ENCODE measurements at regions not wholly inside any gene's neighbourhood (a gene's known extent, or its start where the extent isn't known, plus 50 kb on each side); places are given as distances from the start of the nearest gene placed in this dataset.

DNA sequence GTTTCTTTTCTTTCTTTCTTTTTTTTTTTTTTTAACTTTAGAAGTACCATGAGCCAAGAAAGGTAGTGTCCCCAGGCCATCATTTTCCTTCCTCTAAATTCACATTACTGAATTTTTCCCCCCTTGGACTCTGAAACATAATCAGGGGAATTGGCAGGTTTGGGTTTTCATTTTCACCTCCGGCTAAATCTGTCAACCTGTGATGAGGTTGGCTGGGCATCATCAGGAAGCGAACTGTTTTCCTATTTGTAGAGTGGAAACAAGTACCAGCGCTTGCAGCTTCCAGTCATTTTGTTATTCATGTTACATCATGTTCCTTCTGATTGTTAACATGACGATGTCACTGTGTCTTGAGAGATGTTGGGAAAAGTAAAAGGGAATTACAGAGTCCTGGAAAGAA is 641.9 kb upstream of the RBFOX1 start (continued):
- TF ChIP-seq, protein P1, sequence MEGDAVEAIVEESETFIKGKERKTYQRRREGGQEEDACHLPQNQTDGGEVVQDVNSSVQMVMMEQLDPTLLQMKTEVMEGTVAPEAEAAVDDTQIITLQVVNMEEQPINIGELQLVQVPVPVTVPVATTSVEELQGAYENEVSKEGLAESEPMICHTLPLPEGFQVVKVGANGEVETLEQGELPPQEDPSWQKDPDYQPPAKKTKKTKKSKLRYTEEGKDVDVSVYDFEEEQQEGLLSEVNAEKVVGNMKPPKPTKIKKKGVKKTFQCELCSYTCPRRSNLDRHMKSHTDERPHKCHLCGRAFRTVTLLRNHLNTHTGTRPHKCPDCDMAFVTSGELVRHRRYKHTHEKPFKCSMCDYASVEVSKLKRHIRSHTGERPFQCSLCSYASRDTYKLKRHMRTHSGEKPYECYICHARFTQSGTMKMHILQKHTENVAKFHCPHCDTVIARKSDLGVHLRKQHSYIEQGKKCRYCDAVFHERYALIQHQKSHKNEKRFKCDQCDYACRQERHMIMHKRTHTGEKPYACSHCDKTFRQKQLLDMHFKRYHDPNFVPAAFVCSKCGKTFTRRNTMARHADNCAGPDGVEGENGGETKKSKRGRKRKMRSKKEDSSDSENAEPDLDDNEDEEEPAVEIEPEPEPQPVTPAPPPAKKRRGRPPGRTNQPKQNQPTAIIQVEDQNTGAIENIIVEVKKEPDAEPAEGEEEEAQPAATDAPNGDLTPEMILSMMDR (conservative IDR thresholded peaks at IDR 0.05; ENCODE audit: low read depth in 2 of 2): no peak
- TF ChIP-seq ZNF331 (CRISPR knock-in tag; IDR thresholded peaks at IDR 0.05; ENCODE audit: low read depth) (no peak), NANOG (IDR thresholded peaks at IDR 0.05; ENCODE audit: borderline replicate concordance) (no peak), ZNF114 (CRISPR knock-in tag; IDR thresholded peaks at IDR 0.05) (no peak)

DNA sequence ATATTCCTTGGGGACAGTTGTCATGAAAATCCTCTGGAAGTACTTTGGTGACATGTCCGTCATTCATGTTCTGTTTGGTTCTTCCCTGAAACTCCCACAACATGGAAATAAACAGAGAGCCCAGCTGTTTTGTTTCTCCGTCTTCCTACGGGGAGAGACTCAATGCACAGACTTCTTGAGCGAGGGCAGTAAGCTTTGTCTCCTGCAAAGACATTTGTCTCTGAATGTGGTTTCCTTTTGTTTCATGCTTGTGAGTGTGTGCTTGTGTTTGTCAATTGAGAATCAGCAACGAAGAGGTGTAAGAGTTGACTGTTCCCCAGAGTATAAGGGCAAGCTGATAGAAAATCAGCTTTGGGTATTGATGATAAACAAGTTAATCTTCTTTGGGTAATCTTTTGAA is 643.0 kb upstream of the RBFOX1 start:
- no peak overlapping the region for H3K27ac Mint-ChIP-seq
- Histone ChIP-seq H3K79me2 (replicated peaks; ENCODE audit: insufficient read depth) (no peaks in the 10 kb centered on the region), H3F3A (replicated peaks; ENCODE audit: low read depth) (no peaks in the 10 kb centered on the region), H3K4me1 (ENCODE audit: insufficient read depth) (no peaks in the 10 kb centered on the region), H3K27me3 (ENCODE audit: insufficient read depth) (no peaks in the 10 kb centered on the region), H4K20me1 (replicated peaks; ENCODE audit: insufficient read depth) (no peaks in the 10 kb centered on the region), H3K27ac (ENCODE audit: low read depth) (no peak overlapping the region), H3K9me2 (ENCODE audit: insufficient read depth) (no peaks in the 10 kb centered on the region), H3K4me3 (no peak overlapping the region), H2AFZ (no peak overlapping the region), H3K4me2 (no peak overlapping the region), H3K36me3 (ENCODE audit: insufficient read depth) (no peaks in the 10 kb centered on the region; the same call in 1 of the 2 replicates)
- ATAC-seq (no peak), DNase-seq (ENCODE audit: low spot score) (no peak)
- peaks cover 17% of the 10 kb centered on the region for H3K9me3 Mint-ChIP-seq
- H3K4me3 Mint-ChIP-seq: no peak overlapping the region
- peaks cover 5% of the 10 kb centered on the region; the same call in 1 of the 3 replicates for H3K36me3 Mint-ChIP-seq (ENCODE audit: low read depth)
- peaks cover 1% of the 10 kb centered on the region; the same call in 2 of the 3 replicates for H3K4me1 Mint-ChIP-seq
- no peaks in the 10 kb centered on the region for H3K27me3 Mint-ChIP-seq (ENCODE audit: insufficient read depth, low read depth, poor library complexity)
- TF ChIP-seq EZH2 (IDR thresholded peaks at IDR 0.05; ENCODE audit: low read depth, unreplicated experiment) (no peak), STAT1 (IDR thresholded peaks at IDR 0.05; ENCODE audit: unreplicated experiment) (no peak), ZNF331 (CRISPR knock-in tag; IDR thresholded peaks at IDR 0.05; ENCODE audit: low read depth) (no peak), JUNB (IDR thresholded peaks at IDR 0.05; ENCODE audit: unreplicated experiment) (no peak), POLR2AphosphoS5 (IDR thresholded peaks at IDR 0.05; ENCODE audit: low read depth) (no peak), NANOG (IDR thresholded peaks at IDR 0.05; ENCODE audit: borderline replicate concordance) (no peak), ZNF114 (CRISPR knock-in tag; IDR thresholded peaks at IDR 0.05) (no peak), CREB1 (CRISPR knock-in tag; IDR thresholded peaks at IDR 0.05; ENCODE audit: low read depth) (no peak), EZH2phosphoT487 (IDR thresholded peaks at IDR 0.05; ENCODE audit: unreplicated experiment) (no peak)
- TF ChIP-seq, protein P1 (conservative IDR thresholded peaks at IDR 0.05; ENCODE audit: low read depth in 2 of 2): no peak
- TF ChIP-seq, protein P2, sequence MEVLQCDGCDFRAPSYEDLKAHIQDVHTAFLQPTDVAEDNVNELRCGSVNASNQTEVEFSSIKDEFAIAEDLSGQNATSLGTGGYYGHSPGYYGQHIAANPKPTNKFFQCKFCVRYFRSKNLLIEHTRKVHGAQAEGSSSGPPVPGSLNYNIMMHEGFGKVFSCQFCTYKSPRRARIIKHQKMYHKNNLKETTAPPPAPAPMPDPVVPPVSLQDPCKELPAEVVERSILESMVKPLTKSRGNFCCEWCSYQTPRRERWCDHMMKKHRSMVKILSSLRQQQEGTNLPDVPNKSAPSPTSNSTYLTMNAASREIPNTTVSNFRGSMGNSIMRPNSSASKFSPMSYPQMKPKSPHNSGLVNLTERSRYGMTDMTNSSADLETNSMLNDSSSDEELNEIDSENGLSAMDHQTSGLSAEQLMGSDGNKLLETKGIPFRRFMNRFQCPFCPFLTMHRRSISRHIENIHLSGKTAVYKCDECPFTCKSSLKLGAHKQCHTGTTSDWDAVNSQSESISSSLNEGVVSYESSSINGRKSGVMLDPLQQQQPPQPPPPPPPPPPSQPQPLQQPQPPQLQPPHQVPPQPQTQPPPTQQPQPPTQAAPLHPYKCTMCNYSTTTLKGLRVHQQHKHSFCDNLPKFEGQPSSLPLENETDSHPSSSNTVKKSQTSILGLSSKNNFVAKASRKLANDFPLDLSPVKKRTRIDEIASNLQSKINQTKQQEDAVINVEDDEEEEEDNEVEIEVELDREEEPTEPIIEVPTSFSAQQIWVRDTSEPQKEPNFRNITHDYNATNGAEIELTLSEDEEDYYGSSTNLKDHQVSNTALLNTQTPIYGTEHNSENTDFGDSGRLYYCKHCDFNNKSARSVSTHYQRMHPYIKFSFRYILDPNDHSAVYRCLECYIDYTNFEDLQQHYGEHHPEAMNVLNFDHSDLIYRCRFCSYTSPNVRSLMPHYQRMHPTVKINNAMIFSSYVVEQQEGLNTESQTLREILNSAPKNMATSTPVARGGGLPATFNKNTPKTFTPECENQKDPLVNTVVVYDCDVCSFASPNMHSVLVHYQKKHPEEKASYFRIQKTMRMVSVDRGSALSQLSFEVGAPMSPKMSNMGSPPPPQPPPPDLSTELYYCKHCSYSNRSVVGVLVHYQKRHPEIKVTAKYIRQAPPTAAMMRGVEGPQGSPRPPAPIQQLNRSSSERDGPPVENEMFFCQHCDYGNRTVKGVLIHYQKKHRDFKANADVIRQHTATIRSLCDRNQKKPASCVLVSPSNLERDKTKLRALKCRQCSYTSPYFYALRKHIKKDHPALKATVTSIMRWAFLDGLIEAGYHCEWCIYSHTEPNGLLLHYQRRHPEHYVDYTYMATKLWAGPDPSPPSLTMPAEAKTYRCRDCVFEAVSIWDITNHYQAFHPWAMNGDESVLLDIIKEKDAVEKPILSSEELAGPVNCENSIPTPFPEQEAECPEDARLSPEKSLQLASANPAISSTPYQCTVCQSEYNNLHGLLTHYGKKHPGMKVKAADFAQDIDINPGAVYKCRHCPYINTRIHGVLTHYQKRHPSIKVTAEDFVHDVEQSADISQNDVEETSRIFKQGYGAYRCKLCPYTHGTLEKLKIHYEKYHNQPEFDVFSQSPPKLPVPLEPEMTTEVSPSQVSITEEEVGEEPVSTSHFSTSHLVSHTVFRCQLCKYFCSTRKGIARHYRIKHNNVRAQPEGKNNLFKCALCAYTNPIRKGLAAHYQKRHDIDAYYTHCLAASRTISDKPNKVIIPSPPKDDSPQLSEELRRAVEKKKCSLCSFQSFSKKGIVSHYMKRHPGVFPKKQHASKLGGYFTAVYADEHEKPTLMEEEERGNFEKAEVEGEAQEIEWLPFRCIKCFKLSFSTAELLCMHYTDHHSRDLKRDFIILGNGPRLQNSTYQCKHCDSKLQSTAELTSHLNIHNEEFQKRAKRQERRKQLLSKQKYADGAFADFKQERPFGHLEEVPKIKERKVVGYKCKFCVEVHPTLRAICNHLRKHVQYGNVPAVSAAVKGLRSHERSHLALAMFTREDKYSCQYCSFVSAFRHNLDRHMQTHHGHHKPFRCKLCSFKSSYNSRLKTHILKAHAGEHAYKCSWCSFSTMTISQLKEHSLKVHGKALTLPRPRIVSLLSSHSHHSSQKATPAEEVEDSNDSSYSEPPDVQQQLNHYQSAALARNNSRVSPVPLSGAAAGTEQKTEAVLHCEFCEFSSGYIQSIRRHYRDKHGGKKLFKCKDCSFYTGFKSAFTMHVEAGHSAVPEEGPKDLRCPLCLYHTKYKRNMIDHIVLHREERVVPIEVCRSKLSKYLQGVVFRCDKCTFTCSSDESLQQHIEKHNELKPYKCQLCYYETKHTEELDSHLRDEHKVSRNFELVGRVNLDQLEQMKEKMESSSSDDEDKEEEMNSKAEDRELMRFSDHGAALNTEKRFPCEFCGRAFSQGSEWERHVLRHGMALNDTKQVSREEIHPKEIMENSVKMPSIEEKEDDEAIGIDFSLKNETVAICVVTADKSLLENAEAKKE (CRISPR knock-in tag; IDR thresholded peaks at IDR 0.05): no peak
- TF ChIP-seq, protein P3, sequence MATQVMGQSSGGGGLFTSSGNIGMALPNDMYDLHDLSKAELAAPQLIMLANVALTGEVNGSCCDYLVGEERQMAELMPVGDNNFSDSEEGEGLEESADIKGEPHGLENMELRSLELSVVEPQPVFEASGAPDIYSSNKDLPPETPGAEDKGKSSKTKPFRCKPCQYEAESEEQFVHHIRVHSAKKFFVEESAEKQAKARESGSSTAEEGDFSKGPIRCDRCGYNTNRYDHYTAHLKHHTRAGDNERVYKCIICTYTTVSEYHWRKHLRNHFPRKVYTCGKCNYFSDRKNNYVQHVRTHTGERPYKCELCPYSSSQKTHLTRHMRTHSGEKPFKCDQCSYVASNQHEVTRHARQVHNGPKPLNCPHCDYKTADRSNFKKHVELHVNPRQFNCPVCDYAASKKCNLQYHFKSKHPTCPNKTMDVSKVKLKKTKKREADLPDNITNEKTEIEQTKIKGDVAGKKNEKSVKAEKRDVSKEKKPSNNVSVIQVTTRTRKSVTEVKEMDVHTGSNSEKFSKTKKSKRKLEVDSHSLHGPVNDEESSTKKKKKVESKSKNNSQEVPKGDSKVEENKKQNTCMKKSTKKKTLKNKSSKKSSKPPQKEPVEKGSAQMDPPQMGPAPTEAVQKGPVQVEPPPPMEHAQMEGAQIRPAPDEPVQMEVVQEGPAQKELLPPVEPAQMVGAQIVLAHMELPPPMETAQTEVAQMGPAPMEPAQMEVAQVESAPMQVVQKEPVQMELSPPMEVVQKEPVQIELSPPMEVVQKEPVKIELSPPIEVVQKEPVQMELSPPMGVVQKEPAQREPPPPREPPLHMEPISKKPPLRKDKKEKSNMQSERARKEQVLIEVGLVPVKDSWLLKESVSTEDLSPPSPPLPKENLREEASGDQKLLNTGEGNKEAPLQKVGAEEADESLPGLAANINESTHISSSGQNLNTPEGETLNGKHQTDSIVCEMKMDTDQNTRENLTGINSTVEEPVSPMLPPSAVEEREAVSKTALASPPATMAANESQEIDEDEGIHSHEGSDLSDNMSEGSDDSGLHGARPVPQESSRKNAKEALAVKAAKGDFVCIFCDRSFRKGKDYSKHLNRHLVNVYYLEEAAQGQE (IDR thresholded peaks at IDR 0.05; ENCODE audit: unreplicated experiment): no peak
